GM12878 (cell line): ENCODE measurements at regions not wholly inside any gene's neighbourhood (a gene's known extent, or its start where the extent isn't known, plus 50 kb on each side); places are given as distances from the start of the nearest gene placed in this dataset.

ENCODE experiments used
- EZH2 ChIP-seq: IDR thresholded peaks from 2 replicates; pipeline ENCODE4 v1.6.1; 2012; ENCODE audit warnings: low read depth, mild to moderate bottlenecking, control low read depth, inconsistent platforms, low read length, borderline replicate concordance; ENCODE audit not compliant: control insufficient read depth
- FOS ChIP-seq: IDR thresholded peaks from 3 replicates; pipeline ENCODE4 v1.6.1; 2011; ENCODE audit warnings: borderline replicate concordance; ENCODE audit not compliant: insufficient read length; ENCODE audit errors: extremely low read depth
- NRF1 ChIP-seq: conservative IDR thresholded peaks from 2 replicates; pipeline ENCODE4 v1.6.1; 2011; ENCODE audit warnings: mild to moderate bottlenecking, low read depth, low read length, improper control_type of control experiment
- SP1 ChIP-seq: IDR thresholded peaks from one replicate; pipeline ENCODE4 v1.6.1; 2011; ENCODE audit warnings: low read depth, low read length
- TF ChIP-seq, protein P1 (sequence below): IDR thresholded peaks from 2 replicates; pipeline ENCODE4 v1.6.1; 2012; ENCODE audit warnings: low read depth, low read length, improper control_type of control experiment

DNA sequence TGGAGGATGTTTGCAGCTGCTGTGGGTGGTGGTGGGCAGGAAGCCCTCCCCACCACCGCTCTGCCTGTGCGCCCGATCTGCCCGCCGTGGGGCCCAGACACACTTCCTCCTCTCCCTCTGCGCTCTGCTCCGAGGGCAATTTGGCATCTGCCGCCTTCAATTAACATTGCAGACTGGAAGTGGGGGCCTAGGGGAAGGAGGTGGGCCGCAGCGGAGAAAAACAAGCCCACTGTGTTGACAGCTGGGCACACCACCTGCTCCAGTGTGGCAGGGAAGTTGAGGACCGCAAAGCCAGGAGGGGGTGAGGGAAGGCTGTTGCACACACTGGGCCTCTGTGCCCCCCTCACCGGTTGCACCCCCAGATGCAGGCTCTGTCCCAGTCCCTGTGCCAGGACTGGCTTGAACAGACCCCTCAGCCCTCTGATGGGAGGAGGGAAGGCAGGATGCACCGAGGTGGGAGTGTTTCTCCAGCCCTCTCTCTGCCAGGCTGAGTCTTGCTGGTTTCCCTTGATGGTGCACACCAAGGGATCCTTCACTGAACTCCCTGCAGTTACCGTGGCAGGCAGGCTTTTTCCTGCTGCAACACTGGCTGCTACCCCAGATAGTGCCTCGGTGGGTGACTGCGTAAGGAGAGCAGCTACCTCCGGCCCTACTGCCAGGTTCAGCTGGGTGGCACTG is 72.8 kb upstream of the MED9 start:
- TF ChIP-seq, protein P1, sequence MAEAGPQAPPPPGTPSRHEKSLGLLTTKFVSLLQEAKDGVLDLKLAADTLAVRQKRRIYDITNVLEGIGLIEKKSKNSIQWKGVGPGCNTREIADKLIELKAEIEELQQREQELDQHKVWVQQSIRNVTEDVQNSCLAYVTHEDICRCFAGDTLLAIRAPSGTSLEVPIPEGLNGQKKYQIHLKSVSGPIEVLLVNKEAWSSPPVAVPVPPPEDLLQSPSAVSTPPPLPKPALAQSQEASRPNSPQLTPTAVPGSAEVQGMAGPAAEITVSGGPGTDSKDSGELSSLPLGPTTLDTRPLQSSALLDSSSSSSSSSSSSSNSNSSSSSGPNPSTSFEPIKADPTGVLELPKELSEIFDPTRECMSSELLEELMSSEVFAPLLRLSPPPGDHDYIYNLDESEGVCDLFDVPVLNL = no peak
- TF ChIP-seq NRF1 = no peak
- TF ChIP-seq SP1 = no peak
- TF ChIP-seq EZH2 = no peak
- TF ChIP-seq FOS = no peak
